ENCODE measurements at regions not wholly inside any gene's neighbourhood (a gene's known extent, or its start where the extent isn't known, plus 50 kb on each side); places are given as distances from the start of the nearest gene placed in this dataset.
A peak's percentile ranks its signal among the peaks of the same experiment; 100 is the strongest.

DNA sequence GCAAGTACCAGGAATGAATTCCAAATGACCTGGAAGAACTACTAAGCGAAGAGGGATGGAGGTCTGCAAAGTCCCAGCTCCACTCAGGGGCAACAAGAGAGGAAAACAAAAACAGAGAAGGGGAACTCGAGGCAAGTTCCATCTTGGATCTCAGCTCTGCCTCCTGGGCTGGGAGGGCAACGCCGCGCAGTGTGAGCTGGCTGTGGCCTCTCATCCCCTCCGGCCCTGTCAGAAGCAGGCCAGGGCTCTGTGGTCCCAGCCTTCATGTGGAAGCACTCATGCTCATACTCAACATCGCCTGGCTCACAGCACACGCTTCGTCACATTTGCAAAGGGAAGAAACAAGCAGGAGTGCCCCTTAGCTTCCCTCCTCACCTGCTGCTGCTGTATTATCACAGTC is 627.9 kb upstream of the MGMT start:
- no peak for DNase-seq

DNA sequence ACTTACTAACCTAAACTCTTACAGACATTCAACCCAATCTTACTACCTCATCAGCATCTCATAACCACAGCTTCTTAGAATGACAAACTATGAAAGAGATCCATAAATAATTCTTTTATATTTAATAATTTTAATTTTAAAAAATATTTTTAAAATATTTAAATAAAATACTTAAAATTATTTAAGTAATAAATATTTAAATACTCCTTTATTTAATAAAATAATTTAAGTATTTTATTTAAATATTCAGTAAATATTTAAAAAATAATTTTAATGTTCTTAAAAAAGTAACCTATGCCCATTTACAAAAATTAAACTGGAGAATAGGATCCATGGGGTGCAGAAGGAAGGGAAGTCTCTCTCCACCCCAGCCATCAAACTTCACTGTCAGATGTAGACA is 627.3 kb upstream of the MGMT start:
- DNase-seq, result no peak

DNA sequence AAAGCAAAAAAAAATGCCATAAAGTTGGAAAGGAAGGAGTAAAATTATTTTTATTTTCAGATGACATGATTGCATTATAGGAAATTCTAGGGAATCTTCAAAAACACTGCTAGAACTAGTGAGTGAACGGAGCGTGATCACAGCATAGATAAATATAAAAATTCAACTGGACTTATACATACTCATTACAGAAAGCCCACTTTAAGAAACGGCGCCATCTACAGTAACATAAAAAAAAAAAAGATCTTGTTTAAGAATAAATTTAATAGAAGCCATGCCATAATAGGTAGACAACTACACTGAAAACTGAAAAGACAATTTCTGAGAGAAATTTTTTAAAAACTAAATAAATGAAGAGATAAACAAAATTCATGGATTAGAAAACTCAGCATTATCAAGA is 623.1 kb upstream of the MGMT start:
- no peak for DNase-seq

DNA sequence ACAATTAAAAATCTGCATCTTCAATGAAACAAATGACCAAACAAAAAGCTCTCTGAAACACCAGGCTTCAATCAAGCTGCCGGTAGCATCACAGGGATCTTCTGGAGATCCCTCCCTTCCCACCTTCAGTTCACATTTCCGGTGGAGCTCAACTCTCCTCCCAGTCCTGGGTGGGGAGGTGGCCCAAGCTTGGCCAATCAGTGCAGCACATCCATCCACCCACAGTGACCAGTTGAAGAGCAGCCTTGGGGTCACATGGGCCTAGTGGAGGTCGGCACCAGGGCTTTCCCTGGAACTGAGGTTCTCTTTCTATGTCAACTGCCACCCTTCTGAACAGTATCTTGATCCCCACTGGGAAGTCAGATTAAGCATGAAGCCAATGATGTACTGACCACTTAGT is 620.1 kb upstream of the MGMT start:
- no peak for DNase-seq

DNA sequence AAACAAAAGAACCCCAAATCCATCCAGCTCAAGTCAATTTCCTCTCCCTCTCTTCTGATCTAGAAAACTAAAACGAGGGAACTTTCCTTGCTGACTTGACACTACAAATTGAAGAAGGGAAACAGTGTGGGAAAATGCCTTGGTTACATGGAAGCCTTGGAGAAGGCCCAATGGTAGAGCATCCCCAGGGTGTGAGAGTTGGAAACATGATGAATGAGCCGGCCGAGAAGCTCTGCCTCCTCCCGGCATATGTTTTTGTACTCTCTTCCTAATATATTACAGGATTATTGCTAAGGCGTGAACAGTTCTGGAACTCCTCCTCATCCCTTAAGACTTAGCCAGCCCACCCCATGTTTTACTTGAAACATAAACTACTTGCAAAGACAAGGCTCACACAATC is 618.2 kb upstream of the MGMT start:
- DNase-seq, result no peak

DNA sequence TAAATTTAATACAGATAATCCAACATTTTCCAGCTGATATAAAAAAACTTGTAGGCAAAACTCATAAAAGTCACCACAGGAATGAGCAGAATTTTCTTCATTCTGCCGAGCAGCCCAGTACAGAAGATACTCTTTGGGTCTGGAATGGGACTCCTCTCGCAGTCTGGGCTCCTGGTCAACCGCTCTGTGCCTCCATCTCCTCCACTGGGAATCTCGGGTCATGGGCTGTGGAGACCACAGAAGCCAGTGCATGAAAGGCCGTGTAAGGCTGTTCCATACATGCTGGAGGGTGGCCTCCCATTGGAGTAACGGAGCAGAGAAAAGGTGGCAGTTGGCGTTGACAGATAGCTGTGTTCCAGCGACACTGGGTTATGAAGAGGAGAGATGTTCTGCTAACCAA is 616.4 kb upstream of the MGMT start:
- no peak for DNase-seq

DNA sequence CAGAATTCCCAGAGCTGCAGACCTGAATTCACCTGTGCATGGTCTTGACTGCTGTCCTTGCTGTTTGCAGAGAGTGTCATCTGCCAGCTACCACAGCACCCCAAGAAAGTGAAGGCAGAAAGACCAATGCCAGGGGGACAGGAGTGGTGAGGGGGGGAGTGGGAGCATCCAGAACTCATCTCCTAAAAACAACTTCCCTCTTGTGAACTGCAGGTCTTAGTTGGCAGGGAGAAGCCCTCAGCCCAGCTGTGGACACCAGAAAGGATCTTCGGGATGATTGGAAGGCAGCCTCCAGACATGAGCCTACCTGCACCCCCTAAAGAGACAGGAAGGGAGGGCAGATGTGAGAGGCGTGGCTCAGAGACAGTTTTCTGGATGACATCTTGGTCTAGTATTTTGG is 615.8 kb upstream of the MGMT start:
- DNase-seq, result no peak

DNA sequence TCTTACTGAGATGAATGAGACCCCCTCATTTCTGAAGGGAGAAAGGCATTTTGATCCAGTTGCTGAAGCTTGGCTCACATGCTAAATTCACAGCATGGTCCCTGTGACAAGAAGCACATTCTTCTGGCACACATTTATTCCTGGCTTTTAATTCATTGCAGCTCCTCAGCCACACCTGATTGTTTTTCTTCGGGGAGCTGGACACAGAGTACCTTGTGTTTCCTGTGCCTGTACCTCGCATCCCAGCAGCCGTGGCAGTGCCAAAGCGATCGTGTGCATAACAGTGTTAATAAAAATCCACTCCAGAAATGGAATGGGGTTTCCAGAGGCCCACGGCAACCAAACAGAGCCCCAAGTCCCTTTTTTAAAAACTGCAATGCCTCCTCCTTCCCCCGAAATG is 615.3 kb upstream of the MGMT start:
- DNase-seq, result no peak

DNA sequence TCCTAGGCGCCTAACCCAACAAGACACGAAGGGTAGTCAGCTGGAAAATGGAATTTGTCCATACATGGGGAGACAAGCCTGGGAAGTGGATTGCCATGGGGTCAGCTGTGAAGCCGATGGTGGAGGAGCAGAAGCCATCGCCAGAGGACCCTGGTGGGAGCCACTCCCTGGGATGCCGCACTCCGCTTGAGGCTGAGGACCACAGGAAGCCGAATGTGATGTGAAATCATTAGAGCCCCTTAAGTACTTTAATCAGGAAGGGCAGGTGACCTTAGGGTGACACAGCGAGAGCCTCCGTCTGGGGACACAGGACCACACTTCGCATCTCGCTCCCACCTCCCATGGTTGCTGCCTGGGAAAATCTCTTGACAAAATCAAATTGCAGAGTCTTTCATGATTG is 614.6 kb upstream of the MGMT start:
- DNase-seq, result no peak

DNA sequence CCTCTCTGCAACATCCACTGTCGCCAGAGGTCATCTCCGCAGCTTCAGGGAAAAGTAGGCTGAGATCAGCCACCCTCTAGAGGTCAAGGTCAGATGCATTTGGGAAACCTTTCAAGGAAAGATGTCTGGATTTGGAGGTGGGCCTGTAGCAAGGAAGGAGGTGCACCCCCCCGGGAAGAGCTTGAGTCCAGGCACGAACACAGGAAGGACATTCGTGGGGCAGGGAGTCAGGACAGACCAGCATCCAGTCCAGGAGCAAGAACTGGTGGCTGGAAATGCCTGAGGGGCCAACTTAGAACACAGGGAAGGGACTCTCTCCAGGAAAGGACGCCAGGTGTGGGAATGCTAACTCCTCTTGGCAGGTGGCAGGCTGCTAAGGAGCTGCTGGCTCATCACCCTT is 614.1 kb upstream of the MGMT start:
- DNase-seq, result no peak

DNA sequence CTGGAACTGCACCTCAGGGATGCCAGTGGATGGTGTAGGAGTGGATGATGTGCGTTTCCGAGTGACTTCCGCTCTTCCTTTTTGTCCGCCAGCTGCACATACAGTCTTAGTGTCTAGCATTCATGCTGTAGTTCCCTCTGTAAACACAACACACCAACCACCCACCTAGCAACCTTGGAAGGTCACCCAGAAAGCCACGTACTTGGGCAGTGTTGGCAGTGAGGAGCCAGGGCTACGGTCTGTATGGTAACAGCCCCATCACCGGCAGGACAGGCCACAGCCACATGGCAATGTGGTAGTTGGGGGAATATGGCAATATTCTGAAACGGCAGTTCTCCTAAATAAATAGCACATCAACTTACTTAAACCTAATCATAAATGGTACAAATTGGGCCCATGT is 613.5 kb upstream of the MGMT start:
- no peak for DNase-seq

DNA sequence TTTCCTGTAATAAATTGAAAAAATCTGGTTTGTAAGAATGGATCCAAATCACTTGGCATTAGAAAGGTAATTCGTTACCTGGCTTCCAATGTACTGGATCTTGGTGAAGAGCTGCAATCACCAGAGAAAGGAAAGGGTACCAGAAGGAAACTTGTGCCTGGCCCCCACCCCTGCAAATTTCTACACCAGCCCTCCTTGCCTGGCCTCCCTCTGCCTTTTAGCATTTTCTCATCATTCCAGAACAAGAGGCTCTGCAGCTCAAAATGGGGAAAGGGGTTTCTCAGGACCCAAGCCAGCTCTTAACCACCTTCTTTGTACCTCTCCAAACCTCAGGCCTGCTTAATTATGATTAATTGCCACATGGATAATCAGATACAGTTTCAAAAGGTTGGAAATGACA is 612.8 kb upstream of the MGMT start:
- DNase-seq, result no peak

DNA sequence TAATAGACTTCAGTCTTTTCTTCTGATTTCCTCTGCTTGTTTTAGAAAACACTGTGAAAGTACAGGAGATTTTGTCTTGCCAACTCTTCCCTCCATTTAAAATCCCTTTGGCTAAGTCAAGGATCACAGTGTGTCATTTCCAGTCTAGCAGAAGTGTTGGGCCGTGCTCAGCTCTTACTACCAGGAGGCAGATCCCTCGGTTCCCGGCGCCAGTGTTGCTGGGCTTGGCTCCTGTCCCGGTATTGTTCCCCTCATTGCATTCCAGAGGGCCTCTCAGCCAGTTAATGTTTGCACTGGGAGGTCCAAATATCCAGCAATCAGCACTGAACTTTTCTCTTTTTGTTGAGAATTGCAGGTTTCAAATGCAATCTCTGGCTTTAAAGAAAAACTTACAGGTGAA is 612.1 kb upstream of the MGMT start:
- peak; percentile 16 for DNase-seq

DNA sequence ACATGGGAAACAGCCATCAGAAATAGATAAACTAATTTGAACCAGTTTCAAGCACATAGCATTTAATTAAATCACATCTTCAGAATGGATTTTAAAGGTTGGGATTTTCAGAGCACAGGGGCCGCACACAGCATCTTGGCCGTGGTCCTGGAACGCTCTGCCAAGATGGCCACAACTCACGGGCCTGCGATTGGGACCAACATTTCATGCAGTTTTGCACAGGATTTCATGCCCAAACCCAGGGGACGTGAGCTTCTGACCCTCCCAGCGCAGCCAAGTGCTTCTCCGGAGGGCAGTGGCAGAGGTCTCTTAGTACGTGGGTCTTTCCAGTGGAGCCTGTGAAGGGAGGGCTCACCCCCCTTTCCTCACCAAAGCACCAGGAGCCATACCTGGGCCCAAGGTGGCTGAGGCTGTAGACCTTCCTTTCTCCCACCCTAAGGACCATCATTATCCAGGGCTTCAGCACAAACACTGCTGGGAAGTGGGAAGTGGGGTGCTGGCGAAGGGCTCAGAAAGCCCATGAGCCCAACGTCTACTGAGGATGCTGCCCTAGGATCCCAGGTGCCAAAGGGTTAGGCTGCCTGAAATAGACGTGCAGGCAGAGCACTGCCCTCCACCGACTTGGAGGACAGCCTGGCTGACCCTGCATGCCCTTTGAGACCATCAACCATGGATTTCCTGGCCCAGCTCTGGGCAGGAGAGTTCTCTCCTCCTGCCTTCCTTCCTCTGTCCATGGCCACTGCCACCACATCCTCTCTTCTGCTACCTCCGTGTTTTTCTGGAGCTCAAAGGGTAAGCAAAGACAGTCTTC is 611.2 kb upstream of the MGMT start:
- no peak for DNase-seq

DNA sequence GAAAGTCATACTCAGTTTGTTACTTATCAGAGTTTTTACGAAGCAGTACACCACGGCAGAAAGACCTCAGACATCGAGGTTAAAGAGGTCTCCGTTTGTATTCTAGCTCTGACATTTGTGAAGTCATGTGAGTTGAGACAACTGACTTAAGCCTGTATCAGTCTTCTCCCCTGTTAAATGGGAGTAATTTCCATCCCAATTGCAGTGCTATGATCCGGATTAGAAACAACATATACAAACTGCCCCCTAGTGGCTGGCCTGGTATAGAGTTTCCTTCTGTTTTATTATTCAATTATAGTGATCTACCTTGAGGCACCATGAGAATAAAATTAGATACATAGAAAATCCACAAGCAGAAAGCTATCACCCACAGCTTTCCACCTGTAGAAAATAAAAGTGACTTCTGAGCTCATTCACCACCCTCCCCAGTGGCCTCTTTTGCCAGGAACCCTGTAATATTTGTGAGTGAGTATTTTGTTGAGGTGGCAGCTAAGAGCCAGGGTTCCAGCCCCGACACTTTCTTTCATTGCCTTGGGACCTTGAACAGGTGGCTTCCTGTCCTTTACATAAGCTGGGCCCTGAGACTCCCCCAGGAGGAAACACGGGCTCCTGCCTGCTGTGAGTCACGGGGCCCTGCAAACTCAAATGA is 607.2 kb upstream of the MGMT start:
- no peak for DNase-seq

DNA sequence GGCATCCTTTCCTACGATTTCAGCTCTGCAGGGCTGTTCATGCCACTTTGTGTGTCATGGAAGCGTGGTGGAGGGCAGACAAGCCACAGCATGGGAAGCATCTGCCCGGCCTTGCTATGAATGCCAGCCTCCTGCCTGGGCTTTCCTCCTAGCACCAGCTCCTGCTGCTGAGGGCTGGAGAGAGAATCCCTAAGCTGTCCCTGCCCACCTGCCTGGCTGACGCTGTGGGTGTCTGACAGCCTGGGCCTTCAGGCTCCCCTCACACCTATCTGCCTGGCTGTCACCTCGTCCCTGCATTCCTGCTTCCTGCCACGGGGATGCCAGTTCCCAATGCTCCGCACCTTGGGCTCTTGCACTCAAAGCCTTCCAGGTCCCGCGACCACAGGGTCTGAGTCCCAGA is 606.5 kb upstream of the MGMT start:
- DNase-seq, result no peak

DNA sequence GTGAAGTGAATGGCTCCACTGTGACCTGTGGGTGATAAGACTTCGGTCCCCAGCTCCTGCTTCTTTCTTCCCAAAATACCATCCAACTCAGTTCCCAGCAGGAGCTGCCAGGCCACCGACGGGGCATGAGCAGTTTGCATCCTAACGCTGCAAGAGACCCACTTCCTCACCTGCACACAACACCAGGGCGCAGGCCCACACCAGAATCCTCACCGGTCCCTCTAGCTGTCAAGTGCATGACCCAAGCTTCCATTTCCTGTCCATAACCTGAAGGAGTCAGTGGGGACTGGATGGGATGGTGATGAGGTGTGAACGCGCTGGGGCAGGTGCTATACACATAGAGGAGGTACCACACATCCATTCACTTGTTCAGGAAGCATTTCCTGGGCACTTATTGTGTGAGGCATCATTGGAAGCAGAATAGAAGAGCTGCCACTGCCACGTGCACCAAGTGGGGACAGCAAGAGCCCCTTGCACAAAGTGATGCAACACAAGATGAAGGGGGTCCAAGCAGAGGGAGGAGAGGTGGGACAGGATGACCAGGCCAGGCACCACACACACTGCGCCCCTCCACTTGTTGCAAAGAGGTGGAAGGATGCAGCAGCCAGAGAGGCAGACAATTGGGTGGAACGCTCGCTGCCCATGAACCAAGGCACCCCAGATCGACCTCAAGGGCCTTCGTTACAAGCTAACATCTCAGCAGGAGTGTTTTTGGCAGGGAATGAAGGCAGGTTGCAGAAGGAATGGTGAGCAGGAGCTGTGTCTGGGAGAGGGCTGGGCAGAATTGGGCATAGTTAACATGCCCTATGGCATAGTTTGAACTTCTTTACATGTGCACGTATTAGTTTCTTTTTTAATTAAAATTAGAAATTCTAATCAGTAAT is 605.8 kb upstream of the MGMT start:
- DNase-seq, result no peak

DNA sequence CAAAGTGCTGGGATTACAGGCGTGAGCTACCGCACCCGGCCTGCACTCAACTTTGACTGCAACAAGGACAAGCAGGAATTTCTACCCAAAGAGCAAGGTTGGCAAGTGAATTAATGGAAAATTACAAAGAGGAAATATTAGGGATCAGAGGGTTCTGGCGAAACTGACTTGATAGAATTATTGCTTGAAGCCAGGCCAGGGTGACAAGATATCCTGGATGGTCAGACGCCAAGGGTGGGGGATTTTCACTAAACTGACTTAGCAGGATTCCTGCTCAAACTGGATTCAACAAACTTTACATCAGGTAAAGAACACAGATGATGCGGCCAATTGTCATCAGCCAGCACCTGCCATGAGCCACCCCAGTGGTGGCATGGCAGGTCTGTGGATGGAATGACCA is 603.6 kb upstream of the MGMT start:
- no peak for DNase-seq

DNA sequence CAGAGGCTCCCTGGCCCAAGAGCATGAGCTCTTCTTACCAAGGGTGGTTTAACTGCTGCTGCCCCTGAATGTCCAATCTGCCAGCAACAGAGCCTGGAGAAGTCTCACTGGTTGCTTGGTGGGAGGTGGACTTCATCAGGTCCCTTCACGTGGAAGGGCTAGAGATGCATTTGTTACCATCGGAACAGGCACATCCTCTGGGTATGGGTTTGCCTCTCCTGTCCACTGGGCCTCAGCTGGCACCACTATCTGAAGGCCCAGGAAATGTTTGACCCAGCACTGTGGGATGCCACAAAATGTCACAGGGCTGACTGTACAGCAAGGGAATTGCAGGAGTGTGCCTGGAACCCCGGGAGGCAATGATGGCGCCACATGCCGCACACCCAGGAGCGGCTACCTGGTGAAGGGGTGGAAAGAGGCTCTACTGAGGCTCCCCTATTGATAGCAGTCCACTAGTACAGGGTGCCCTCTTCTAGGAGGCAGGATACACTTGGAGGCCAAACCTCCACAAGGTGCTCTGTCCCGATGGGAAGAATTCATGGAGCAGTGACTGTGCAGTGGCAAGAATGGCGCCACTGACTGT is 603.1 kb upstream of the MGMT start:
- DNase-seq, result no peak

DNA sequence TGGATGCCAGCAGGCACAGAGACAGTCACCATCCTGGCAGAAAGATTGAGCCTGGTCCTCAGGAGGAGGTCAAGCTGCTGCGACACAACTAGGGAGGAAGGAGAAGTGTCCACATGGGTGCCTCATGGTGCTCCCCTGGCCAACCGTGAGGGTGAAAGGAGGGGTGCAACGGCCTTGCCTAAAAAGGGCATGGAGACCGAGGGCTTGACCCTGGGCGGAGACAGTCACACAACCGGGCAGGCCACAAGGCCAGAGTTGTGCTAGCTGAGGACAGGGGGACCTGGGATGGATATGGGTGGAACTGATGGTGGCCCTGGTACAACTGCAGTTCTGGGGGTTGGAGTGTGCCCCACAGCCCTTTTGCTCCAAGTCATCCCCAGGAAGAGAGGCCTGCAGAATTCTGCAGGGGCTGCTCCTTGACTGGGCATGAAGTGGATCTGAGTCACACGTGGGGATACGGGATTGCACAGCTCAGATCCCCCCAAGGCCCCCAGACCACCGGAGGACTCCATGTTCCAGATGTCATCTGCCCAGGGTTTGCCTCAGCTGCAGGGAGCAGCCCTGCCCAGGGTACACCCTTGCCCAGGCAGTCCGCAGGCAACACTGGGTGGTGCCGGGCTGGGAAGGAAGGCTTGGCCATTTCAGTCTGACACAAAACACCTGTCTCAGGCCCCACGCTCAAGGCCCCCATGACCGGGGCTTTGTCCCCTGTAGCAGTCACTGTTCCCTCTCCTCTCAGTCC is 602.3 kb upstream of the MGMT start:
- DNase-seq, result no peak

DNA sequence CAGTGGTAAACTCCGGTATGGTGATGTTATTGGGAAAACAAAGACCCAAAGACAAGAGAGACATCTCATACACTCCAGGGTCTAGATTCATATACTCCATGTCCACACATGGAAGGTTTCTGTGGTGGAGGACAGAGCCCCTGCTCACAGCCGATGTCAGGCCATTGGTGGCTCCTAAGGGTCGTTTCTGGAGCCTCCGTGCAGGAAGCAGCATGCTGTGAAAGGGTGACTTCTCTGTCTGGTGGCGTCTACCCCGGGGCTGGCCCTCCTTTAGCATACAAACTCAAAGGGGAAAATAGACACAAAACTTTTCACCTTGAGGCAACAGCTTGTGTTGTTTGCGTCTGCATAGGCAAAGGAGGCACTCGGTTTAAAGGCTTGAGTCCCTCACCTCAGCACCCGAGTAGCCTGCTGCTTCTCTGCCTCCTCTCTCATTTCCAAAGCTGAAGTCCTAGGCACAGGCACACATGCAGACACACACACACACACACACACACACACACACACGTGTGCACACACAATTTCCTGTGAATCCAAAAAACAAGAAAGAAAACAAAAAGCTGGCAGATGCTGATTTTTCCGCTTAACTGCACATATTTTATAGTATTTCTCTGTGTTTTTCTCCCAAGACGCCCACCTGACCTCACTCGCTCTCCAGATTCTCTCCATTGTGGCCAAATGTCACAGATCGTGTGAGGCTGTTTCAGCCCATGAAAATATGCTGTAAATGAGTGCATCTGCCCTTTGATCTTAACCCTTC is 601.4 kb upstream of the MGMT start:
- no peak for DNase-seq

DNA sequence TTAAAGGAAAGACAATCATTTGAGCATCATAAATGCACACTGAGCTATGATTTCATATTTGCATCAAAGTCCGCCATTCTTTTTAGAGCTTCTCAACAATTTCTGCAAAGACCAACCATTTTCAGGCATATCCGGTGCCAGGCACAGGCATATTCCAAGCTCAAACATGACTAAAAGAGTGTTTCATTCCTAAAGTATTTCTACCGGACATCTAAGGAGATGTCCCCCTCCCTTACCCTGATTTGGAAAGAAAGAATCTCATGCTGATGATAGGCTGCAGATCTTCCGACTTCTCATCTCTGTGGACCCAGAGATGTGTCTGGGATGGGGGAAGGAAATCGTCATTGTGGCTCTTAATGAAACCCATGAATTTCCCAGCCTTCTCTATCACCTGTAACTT is 600.5 kb upstream of the MGMT start:
- DNase-seq, result no peak

Data from NCI-H2029 (cell line).